ENCODE measurements at regions not wholly inside any gene's neighbourhood (a gene's known extent, or its start where the extent isn't known, plus 50 kb on each side); places are given as distances from the start of the nearest gene placed in this dataset.
A peak's percentile ranks its signal among the peaks of the same experiment; 100 is the strongest.

GRCh38 chr11:90434858-90435257, 212.0 kb upstream of the CHORDC1 start:
- peak; percentile 37 for TF ChIP-seq CTCF (IDR thresholded peaks at IDR 0.05)
- no peak for TF ChIP-seq YY1 (IDR thresholded peaks at IDR 0.05; ENCODE audit: low read depth)
- TF ChIP-seq MAX (IDR thresholded peaks at IDR 0.05; ENCODE audit: low read depth): no peak
- no peak for TF ChIP-seq CHD2 (IDR thresholded peaks at IDR 0.05; ENCODE audit: low read length, partially characterized antibody)
- no peak for TF ChIP-seq REST (IDR thresholded peaks at IDR 0.05; ENCODE audit: low read depth, low read length)
- TF ChIP-seq EP300 (IDR thresholded peaks at IDR 0.05; ENCODE audit: borderline replicate concordance in 1 of 2, low read depth in 1 of 2, low read length in 1 of 2): no peak
- no peak for TF ChIP-seq POLR2AphosphoS5 (IDR thresholded peaks at IDR 0.05; ENCODE audit: low read depth, low read length)
- TF ChIP-seq RCOR1 (IDR thresholded peaks at IDR 0.05; ENCODE audit: low read length): no peak

All from SK-N-SH (cell line).